Heart right ventricle (tissue), 16 donors: ENCODE measurements at regions not wholly inside any gene's neighbourhood (a gene's known extent, or its start where the extent isn't known, plus 50 kb on each side); places are given as distances from the start of the nearest gene placed in this dataset.

ENCODE experiments used
- ATAC-seq, 8 donors: fragments of 200-7000 bp; cut with Tn5 transposase; one replicate each; pipeline ENCODE4 v1.9.1; 2020; ENCODE audit warnings: mild to moderate bottlenecking in 8 of 8, moderate library complexity in 8 of 8, moderate number of reproducible peaks in 1 of 8
- DNase-seq, 2 donors: peaks; one replicate each; pipeline ENCODE4 v3.0.0-alpha.2; 2020
- H3K27ac ChIP-seq, 10 donors: fragments of 200-600 bp; sonication (generic) in 2 of 10; one replicate each; pipeline versions ENCODE4 v1.5.0 to v1.8.0; 2020 to 2022; ENCODE audit warnings: mild to moderate bottlenecking in 3 of 10
- H3K27me3 ChIP-seq, 7 donors: fragments of 200-600 bp; one replicate each; pipeline ENCODE4 v1.8.0; 2021 to 2022; ENCODE audit warnings: mild to moderate bottlenecking in 2 of 7
- H3K36me3 ChIP-seq, 9 donors: fragments of 200-600 bp; sonication (generic) in 1 of 9; one replicate each; pipeline versions ENCODE4 v1.5.0 to v1.8.0; 2020 to 2022; ENCODE audit warnings: mild to moderate bottlenecking in 2 of 9
- H3K4me1 ChIP-seq, 9 donors: fragments of 200-600 bp; sonication (generic) in 1 of 9; one replicate each; pipeline versions ENCODE4 v1.5.0 to v1.8.0; 2020 to 2022; ENCODE audit warnings: mild to moderate bottlenecking in 4 of 9
- H3K4me3 ChIP-seq, 10 donors: fragments of 200-600 bp; sonication (generic) in 2 of 10; one replicate each; pipeline versions ENCODE4 v1.5.0 to v1.8.0; 2020 to 2022; ENCODE audit warnings: mild to moderate bottlenecking in 7 of 10, moderate library complexity in 2 of 10
- H3K9me3 ChIP-seq, 11 donors: fragments of 200-600 bp in 10 of 11; sonication (generic) in 2 of 11; one replicate each; pipeline versions ENCODE4 v1.5.0 to v1.8.0; 2013 to 2022; ENCODE audit warnings: mild to moderate bottlenecking in 2 of 11, control low read depth in 1 of 11, moderate library complexity in 1 of 11
- WGBS, 2 donors: extraction: QIAGEN DNeasy Blood & Tissue Kit; methylation state at CpG; one replicate each; pipeline ENCODE4 v1.1.7; 2013; ENCODE audit warnings: inconsistent platforms in 1 of 2; 5-methylcytosine and 5-hydroxymethylcytosine counted together
- intact Hi-C, 10 donors: fragments of 100-400 bp; cut with DNase I; formaldehyde crosslinking; loops; one replicate each; pipeline versions ENCODE4 v1.11.1 to v1.14.2; 2022
- TF ChIP-seq, protein P1 (sequence below), 9 donors: fragments of 200-600 bp; sonication (generic) in 2 of 9; IDR thresholded peaks; one replicate each; pipeline versions ENCODE4 v1.5.0 to v1.8.0; 2021 to 2022; ENCODE audit warnings: antibody characterized with exemption in 9 of 9, mild to moderate bottlenecking in 5 of 9, moderate library complexity in 1 of 9
- donor health status: Arrhythmogenic right ventricular cardiomyopathy.
- donor health status: ischemic (EF 13 %, LVEDD 7.1; RV severe dilation, severe dysfunction).
- donor health status: healthy with polysubstance abuse.
- donor health status: DM: no; HTN: yes; CAD: no.
- donor health status: DM: no; HTN: no; CAD: no.
- donor health status: ischemic (EF 25% LVEDD 6.9; RV normal size, moderate dysfunction).
- donor health status: ischemic (EF 25% LVEDD 5.7; RV mildly dilated, moderate dysfunction).
- donor health status: healthy.
- donor health status: DM: yes; HTN: yes; CAD: no.
- donor health status: Ischemic cardiomyopathy.
- donor health status: ischemic (EF 35%, LVEDD 5.7; RV mildly dilated, moderate dysfunction).
- donor health status: nonischemic (EF 11% LVEDD 7.7; RV severe dilation, severe dysfunction).
- donor health status: DM: yes; HTN: yes; CAD: no.
- donor health status: PGD.
- donor health status: ischemic (EF 29% LVEDD 5.4; RV normal size, mild dysfunction).
- donor health status: nonischemic (EF 23%, LVEDD 6.1; RV moderate dilation, normal function).

DNA sequence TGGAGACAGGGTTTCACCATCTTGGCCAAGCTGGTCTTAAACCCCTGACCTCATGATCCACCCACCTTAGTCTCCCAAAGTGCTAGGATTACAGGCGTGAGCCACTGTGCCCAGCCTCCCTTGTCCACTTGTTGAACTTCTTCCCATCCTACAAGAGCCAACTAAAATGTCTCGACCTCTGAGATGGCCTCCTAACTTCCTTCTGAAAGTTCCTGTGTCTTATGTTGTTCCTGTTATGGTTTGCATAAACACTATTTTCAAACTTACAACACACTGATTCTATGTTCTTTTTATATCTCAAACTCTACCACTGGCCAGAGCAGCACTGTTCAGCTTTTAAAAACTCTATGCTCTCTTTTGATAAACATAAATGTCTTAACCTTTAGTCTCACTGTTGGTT lies 63.3 kb upstream of the UGP2 start:
- H3K9me3 ChIP-seq: no peaks in the 10 kb centered on the region
- H3K27ac ChIP-seq: no peak overlapping the region
- TF ChIP-seq, protein P1, sequence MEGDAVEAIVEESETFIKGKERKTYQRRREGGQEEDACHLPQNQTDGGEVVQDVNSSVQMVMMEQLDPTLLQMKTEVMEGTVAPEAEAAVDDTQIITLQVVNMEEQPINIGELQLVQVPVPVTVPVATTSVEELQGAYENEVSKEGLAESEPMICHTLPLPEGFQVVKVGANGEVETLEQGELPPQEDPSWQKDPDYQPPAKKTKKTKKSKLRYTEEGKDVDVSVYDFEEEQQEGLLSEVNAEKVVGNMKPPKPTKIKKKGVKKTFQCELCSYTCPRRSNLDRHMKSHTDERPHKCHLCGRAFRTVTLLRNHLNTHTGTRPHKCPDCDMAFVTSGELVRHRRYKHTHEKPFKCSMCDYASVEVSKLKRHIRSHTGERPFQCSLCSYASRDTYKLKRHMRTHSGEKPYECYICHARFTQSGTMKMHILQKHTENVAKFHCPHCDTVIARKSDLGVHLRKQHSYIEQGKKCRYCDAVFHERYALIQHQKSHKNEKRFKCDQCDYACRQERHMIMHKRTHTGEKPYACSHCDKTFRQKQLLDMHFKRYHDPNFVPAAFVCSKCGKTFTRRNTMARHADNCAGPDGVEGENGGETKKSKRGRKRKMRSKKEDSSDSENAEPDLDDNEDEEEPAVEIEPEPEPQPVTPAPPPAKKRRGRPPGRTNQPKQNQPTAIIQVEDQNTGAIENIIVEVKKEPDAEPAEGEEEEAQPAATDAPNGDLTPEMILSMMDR (IDR thresholded peaks at IDR 0.05): no peak
- H3K27me3 ChIP-seq: no peaks in the 10 kb centered on the region
- DNase-seq (no peak), ATAC-seq (no peak)
- WGBS, 2 donors: 75 to 86% methylated on average over 2 of the region's 2 CpGs
- no peaks in the 10 kb centered on the region for H3K36me3 ChIP-seq
- H3K4me3 ChIP-seq: no peak overlapping the region
- intact Hi-C loops: no loop called here
- H3K4me1 ChIP-seq: peaks cover 0 to 4% (median 0%) of the 10 kb centered on the region in 9 donors

DNA sequence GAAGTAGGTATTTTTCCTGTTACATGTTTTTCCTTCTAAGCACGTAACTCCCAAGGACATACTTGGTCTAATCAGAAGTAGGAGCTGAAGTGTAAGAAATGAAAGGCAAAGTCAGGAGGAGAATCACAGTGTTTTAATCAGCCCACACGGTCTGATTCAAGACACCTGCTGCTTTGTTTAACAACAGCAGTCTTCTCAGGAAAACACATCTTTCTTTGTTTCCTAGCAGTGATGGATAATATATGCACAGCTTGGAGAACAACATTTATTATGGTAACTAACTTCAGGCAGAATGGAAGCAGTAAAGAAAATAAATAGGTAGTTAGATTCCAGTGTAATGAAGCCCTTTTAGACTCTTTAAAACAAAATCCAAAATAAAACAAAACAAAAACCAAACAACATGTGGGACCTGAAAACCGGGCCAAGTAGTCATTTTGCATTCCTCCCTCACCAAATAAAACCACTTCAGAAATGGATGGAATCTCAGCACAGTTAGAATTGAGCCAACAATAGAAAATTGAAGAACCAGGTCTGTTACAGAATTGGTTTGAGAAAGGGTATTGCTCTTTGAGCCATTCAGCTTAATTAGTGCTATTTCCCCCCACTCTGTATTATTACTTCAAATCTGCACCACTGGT lies 61.1 kb upstream of the UGP2 start:
- no peak overlapping the region for H3K4me3 ChIP-seq
- intact Hi-C loops: no loop called here
- H3K36me3 ChIP-seq: no peaks in the 10 kb centered on the region
- no peaks in the 10 kb centered on the region for H3K27me3 ChIP-seq
- WGBS, 2 donors: 45 to 52% methylated on average over 3 of the region's 3 CpGs
- H3K27ac ChIP-seq: no peak overlapping the region
- TF ChIP-seq, protein P1 (IDR thresholded peaks at IDR 0.05): peak in 1 of 9 donors; percentile 17
- H3K4me1 ChIP-seq: peaks cover 0 to 4% (median 0%) of the 10 kb centered on the region in 9 donors
- no peak for DNase-seq
- H3K9me3 ChIP-seq: no peaks in the 10 kb centered on the region
- no peak for ATAC-seq

DNA sequence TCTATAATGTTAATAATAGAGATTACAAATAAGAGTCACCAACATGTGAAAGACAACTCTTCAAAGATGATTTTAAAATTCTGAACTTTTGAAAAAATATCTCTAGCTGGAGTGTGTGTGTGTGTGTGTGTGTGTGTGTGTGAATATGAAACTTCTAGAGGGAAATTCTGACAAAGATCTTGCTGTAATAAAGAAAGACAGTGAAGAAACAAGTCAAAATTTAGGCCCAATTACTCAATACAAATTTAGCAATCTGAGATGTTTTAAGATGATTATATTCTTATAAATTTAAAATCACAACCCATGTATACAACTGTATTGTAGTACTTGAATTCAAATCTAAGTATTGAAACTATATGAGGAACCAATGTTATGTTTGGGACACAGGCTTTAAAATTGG lies 57.2 kb upstream of the UGP2 start:
- no peak for ATAC-seq
- intact Hi-C loops: no loop called here
- Histone ChIP-seq H3K4me1 (peaks cover 0 to 9% (median 0%) of the 10 kb centered on the region in 9 donors), H3K9me3 (no peaks in the 10 kb centered on the region), H3K27ac (no peak overlapping the region), H3K36me3 (no peaks in the 10 kb centered on the region), H3K27me3 (no peaks in the 10 kb centered on the region), H3K4me3 (no peak overlapping the region)
- no peak for DNase-seq
- TF ChIP-seq, protein P1 (IDR thresholded peaks at IDR 0.05): no peak

DNA sequence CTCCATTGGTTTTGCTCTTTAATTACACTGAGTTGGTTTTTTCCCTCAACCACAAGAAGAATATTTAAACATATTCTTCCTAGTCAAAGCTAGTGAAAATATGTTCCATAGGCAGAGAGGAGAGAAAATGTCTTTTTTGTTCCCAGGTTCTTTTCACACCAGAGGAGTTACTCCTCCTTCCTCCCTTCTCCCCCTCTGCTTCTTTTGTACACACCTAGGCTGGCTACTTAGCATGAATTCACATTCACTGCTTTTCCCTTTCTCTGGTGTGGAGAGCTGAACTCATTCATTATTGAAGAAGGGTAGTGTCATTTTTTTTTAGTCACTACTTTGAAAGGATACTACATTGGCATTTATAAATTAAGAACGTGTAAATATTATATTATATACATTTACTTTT lies 56.6 kb upstream of the UGP2 start:
- no peak for ATAC-seq
- TF ChIP-seq, protein P1 (IDR thresholded peaks at IDR 0.05): no peak
- DNase-seq: no peak
- no peaks in the 10 kb centered on the region for H3K27me3 ChIP-seq
- no peak overlapping the region for H3K4me3 ChIP-seq
- intact Hi-C loops: no loop called here
- WGBS, 2 donors: 66 to 77% methylated on average over 1 of the region's 1 CpG
- no peaks in the 10 kb centered on the region for H3K9me3 ChIP-seq
- peaks cover 0 to 12% (median 0%) of the 10 kb centered on the region in 9 donors for H3K4me1 ChIP-seq
- H3K36me3 ChIP-seq: no peaks in the 10 kb centered on the region
- H3K27ac ChIP-seq: no peak overlapping the region
